HG03521 (cell line): ENCODE measurements at regions not wholly inside any gene's neighbourhood (a gene's known extent, or its start where the extent isn't known, plus 50 kb on each side); places are given as distances from the start of the nearest gene placed in this dataset.

Experiments
- ATAC-seq: cut with Tn5 transposase; IDR thresholded peaks from one replicate; pipeline ENCODE4 v1.9.1; 2021; ENCODE audit warnings: mild to moderate bottlenecking, moderate library complexity; ENCODE audit not compliant: unreplicated experiment

DNA sequence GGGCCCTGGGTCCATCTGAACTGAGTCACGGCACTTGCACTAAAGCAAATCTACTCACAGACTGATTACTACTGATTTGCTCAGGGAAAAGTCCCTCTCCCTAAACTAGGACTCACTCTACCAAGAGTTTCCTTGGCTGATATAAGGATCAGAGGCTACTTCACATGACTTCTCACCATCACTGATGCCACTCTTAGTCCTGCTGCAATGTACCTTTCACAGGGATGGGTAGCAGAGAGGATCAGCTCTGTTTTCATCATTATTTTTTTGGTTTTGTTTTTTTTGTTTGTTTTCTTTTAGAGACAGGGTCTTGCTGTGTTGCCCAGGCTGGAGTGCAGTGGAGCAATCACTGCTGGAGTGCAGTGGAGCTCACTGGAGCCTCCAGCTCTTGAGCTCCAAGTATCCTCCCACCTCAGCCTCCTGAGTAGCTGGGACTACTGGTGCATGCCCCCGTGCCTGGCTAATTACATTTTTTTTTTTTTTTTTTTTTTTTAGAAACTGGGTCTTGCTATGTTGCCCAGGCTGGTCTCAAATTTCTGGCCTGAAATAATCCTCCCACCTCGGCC lies 200.6 kb downstream of the JCAD start:
- no peak for ATAC-seq

DNA sequence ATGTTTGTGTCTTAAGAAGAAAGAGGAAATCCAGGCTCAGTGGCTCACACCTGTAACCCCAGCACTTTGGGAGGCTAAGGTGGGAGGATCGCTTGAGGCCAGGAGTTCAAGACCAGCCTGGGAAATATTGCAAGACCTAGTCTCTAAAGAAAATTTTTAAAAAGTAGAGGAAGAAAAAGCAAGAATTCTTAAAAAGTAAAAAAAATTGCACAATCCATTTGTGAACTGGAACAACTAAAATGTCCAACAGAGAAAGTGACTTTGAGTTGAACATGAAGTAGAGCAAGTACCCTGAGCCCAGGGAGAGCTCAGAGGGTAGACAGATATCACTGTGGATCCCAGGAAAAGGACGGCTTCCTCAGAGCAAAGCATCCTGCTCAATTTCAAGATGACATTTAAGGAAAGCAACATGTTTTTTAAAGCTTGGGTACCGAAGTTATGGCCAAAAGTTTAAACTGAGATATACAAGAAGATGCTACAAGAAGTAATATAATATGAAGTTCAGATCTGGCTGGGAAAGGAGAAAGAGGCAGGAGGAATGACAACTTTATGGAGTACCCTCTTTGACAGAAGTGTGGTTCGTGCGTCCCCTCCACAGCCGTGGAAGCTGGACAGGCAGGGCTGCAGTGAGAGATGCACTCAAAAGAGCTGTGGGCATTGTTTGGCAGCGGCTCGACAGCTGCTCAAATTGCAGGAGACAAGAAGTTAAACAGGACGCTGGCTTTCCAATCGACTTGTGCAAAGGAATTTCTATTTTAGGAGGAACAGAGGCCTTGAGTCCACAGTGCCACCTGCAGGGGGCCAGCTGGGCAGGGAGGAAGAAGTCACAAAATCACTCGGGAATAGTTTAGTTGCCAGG lies 201.3 kb downstream of the JCAD start:
- ATAC-seq = no peak

DNA sequence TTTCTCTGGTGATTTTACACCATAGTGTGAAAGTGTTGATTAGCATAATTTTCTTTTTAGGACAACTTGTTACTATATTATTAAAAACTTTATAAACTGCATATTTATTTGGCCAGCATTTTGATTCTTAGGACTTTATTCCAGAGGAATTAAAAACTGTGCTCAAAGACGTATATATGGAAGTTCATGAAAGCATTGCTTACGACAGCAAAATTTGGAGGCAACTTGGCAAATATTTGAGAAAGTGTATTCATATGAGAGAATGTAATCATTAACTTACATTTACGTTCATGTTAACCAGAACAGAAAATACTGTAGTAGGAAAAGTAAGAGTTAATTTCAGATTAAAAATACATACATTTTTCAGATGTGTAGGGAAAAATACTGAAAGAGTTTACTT lies 203.1 kb downstream of the JCAD start:
- no peak for ATAC-seq

DNA sequence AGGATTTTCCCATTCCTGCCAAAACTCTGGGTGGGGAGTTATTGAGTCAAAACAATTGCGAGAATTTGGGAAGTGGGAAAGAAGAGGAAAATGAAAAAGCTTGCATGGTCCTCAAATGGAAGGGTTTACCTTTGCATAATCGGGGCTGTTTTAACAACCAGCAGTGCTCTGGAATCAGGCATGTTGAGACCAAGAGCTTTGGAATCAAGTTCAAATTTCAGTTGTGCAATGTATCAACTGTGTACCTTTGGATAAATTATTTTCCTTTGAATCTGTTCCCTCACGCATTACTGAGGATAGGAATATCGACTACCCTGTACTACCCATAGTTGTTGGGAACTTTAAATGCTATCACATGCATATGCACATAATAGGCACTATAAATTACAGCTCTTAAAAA lies 205.5 kb downstream of the JCAD start:
- ATAC-seq = no peak

DNA sequence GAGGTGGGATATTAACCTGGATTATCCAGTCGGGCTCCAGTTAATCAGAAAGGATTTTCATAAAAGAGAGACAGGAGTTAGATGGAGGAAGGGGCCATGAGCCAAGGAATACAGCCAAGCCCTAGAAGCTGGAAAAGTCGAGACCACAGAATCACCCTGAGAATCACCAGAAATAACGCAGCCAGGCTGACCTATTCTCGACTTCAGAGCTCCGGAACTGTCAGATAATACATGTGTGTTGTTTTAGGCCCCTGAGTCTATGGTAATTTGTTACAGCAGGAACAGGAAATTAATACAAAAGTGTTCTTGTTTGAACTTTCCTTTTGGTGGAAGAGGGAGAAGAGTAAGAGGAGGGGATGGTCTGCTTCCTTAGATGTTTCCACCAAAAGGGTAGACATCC lies 208.1 kb downstream of the JCAD start:
- ATAC-seq = no peak

DNA sequence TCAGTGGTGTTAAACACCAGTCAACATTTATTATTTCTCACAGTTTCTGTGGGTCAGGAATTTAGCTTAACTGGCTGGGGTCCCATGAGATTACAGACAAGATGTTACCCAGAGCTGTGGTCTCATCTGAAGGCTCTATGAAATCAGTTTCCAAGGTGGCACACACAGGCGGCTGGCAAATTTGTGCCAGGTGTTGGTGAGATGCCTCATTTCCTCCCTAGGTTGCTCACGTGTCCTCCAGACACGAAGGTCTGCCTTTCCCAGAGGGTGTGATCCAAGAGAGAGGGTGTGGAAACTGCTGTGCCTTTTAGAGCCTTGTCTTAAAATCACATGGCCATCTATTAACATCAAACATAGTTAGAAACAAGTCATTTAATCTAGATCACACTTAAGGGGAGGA lies 209.0 kb downstream of the JCAD start:
- no peak for ATAC-seq

DNA sequence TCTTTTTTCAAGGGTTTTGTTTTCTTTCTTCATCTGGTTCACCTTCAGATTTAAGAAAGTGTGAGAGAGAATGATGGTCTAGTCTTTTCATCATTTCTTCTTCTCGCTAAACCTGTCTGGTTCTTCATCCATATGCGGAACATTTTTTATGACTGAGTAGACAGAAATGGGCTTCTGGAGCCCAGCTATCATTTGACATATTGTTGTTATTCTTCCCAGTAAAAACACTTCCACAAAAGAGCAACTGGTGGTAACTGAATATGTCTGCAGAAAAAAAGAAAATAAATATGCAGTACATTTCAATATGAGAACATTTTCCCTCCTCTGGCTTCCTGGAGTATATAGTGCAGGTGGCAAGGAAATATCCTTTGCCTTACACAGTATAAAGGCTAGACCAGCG lies 209.5 kb downstream of the JCAD start:
- ATAC-seq = no peak

DNA sequence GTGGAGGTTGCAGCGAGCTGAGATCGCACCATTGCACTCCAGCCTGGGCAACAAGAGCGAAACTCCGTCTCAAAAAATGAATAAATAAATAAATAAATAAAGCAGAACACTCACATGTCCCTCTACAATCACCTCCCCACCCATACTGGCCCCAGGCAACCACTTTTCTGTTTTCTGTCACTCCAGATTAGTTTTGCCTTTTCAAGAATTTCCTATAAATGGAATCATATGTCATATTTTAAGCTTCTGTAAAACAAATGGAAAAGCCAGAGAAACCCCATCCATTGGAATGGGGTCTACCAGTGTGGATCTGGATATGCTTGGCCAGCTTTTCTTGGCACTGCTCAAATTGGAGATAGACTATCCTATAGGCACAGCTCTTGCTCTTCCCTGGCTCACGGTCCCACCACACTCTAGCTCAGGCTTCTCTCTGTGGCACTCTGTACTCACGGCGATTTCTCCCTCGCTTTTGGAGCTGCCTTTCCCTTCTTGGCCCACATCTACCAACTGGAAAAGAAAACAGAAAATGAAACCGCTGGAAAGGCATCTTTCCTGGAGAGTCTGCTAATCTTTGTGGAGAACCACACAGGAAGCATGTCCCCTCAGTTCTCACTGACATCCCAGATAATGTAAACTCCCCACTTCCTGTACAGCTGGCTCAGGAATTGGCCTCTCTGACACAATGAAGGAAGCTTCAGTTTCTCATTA lies 210.1 kb downstream of the JCAD start:
- ATAC-seq = no peak

DNA sequence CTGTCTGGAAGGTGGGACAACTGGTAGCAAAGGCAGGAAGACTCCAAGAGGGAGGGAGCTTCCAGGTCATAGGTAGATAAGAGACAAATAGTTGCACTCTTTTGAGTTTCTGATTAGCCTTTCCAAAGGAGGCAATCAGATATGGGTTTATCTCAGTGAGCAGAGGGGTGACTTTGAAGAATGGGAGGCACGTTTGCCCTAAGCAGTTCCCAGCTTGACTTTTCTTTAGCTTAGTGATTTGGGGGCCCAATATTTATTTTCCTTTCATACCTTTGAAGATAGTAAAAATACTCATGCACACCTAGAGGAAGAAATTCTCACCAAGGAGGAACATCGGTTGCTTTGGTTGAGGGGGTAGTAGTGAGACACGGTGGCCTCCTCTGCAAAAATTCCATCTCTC lies 212.1 kb upstream of the SVIL start:
- ATAC-seq = no peak

DNA sequence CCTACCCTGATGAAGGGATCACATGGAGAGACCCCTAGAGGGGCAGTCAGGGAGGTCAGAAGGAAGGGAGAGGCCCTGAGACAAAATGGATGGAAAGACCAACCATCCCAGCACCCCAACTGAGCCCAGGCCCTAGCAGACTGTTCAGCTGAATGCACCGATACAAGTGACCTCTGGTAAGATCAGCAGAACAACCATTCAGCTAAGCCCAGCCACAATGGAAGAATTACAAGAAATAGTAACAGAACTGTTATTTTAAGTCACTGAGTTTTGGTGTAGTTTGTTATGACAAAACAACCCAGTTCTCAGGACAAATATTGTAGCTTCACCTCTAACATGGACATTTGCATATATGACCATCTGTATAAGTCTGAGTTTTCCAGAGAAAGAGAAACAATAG lies 210.4 kb upstream of the SVIL start:
- no peak for ATAC-seq

DNA sequence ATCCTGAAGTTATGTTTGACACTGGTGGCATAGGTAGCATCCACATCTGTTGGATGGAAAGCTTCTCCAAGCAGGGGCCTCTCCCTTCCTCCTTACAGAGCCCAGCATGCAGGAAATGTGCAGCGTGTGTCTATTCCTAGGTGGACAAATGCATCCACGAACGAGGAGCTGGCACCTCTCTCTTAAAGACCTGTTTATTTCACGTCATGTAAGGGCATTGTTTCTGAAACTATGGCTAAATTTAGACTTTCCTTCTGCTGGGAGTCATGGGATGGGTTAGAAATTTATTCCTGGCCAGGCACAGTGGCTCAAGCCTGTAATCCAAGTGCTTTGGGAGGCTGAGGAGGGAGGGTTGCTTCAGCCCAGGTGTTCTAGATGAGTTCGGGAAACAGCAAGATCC lies 208.4 kb upstream of the SVIL start:
- ATAC-seq = no peak

DNA sequence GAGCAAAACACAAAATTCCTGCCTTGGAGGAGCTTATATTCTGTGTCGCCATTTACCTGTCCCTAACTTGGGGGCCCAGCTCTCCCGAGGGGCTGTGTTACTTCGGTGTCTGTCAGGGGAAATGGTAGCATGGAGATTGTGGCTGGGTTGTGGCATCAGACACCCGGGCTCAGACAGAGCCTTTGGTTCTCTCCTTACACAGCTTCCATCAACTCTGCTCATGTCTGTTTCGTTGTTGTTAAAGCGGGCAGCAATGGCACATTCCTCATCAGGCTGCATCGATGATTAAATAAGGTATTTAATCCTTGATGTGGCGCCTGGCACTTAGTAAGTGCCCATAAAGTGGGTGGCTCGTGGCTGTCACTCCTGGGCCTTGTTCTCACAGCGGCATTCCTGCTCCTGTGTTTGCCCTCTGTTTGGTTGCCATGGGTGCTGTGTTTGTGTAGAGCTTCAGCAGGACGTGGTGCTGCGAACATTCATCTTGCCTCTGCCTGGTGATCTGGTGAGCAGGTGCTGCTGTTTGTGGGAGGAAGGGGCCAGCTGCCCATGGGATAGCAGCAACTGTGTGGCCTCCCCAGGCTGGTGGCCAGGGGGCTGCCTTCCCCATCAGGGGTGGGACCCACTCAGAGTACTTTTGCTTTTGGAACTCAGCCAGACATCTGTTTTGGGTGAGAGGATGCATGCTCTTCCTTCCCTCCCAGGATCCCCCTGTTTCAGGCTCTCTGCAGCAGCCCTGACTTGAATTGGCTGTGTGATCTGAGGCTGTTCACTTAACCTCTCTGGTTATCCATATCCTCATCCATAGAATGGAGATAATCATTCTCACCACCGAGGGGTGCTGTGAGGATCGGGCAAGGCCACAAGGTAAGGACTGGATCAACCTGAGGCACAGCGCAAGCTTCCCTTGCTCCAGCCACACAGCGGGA lies 207.2 kb upstream of the SVIL start:
- no peak for ATAC-seq

DNA sequence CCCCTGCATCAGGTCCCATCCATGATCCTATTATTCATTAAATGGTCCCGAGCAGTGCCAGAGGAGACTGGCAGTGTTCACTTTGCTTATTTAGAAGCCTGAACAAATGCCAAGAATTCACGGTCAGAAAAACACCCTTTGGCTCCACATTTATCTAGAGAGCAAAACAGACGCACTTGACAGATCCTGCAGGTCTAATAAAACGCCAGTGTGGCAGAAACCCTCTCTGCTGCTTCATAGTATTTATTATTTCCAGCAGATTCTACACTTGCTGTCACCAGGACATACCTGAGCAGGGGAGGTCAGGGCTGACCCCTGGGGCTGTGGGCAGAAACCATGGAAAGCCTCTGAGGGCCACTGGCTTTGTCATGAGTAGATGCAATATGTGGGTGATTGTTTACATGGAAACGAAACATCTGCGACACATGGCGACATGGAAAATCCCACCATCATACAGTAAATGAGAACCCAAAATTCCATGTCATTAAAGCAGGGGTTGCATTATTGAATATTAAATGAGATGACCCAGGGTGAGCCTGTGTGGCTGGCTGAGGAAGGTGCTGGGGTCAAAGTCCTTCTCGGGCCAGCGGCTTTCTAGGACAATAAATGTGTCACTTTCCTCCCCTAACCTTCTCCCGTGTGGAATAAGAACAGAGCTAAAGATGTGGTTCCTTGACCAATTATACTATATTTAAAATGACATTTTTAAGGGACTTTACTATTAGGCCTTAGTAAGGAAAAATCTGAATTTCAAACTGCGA lies 205.9 kb upstream of the SVIL start:
- ATAC-seq = no peak

DNA sequence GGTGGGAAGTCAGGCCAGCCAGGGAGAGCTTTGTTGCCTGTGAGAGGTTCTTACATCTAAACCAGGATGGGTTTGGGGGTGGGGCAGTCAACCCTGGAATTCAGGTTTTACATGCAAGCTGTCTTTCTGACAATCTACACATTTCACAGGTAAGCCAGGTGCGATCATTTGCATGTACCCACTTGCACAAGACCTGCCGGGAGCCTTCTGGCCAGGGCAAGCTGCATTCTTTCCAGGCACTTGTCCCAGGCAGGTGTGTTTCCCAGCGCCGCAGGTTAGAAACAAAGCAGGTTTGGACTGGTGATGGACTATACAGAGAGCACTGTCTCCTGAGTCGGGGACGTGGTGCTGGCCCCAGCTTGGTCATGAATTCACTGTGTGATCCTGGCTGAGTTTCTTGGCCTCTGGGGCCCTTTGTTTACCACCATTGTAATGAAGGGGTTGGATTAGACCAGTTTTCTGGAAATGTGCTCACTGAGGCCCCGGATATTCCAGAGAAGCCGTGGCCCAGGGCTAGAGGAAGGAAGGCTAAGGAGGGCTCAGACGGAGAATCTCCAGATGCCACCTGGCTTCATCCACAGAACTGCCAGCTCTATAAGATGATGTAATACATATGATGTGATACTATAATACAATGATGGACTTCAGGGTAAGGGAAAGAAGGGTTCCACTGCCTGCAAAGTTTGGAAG lies 205.2 kb upstream of the SVIL start:
- ATAC-seq = no peak

DNA sequence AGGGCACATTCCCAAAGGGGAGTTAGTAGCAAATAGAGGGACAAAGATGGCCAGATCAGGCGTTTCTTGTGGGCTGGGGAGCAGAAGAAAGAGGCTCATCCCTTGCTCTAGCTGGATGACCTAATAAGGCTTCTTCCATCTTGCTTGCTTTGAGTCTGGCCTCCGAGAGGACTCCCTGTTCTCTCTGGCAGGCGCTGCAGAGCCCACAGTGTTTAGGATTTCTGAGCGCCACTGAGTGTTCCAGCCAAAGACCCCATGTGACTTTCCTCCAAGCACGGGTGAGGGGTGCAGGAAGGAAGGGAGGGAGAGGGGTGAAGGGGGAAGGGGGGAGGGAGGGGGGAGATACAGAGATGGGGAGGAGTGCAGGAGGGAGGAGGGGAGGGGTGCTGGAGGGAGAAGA lies 203.8 kb upstream of the SVIL start:
- ATAC-seq = no peak

DNA sequence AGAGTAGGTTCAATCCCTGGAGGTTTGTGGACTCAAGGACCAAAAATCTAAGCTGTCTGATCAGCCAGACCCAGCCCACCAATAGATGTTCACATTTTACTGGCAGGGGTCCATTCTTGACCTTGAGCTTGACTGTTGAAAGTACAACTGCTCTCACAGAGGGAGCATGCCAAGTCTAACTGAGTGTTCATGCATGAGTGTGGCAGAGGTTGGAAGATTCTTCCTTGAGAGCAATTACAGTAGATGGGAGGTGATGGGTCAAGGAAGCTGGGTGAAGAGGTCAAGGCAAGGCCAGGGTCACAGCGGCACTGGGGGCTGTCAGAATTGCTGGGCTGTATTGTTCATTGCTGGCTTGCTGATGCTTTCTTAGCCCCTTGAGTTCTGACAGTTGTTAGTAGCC lies 202.8 kb upstream of the SVIL start:
- no peak for ATAC-seq

DNA sequence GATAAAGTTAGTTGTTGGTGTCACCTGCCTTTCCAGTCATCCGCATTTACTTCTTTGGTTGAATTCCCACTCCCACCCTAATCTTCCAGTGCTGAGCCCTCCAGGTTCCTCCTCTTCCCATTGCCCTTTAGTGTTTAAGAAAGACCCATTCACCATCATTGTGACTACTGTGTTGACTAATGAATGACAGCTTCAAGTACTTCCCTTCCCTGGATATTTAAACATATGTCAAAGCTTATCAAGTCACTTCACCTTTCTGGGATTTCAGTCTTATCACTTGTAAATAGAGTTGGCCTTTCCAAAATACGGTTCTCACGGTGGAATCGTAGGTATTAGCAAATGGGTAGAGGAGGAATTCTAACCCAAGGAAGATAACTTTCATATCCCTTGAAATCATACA lies 201.6 kb upstream of the SVIL start:
- ATAC-seq = no peak

DNA sequence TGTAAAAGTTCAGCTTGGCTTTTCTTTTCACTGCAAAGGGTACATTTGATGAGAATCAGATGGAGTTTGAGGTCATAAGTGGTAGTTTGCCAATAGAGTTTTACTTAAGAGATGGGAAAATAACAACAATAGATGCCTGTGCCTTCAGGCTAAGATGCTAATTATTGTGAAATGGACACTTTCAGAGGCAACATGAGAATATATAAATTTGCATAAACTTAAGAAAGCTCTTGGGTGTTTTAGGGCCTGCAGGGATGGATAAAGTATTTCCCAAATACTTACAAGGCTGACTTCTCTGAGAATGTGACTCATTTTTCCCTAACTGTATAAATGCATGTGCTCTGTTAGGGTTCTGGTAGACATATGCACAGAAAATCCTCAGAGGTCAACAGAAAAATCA lies 200.3 kb upstream of the SVIL start:
- no peak for ATAC-seq

DNA sequence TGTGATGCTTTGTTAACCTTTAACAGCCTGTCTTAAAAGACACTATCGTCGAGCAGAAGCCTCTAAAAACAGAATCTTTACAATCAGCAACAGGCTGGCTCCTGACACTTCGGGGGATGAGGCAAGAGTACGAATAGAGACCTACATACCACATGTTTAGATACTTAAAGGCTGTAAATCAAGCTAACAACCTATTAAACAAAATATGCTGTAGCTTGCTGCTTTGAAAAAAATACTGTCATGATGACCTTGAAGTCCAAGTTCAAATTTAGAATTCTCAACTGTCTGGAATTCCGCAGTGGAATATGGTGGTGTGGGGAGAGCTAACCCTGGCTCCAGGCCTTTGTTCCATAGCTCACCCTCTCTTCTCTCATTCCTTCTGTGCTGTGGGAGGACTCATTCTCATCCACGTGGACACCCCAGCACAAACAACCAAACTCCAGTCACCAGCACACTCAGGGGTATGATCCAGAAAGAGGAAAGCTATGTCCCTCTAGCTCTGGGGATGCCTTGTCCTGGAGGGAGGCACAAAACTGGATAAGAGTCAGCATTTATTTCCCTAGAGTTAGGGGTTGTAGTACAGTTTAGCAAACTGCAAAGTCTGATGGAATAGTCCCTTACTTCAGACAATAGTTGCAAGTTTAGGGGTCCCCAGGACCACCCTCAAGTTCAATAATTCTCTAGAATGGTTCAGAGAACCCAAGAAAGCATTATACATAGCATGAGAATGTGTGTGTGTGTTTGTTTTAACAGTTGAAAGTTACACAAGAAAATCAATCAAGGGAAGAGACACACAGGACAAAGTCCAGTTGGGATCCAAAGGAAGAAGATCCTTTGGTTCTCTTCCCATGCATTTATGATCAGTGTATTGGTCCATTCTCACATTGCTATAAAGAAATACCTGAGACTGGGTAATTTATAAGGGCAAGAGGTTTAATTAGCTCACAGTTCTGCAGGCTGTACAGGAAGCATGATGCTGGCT lies 196.1 kb upstream of the SVIL start:
- ATAC-seq = no peak
